22Rv1 (cell line): ENCODE measurements at regions not wholly inside any gene's neighbourhood (a gene's known extent, or its start where the extent isn't known, plus 50 kb on each side); places are given as distances from the start of the nearest gene placed in this dataset.

Source experiments
- H3K27ac ChIP-seq: fragments of 450-650 bp; 2 replicates; pipeline ENCODE4 v1.5.1; 2017
- ZFX ChIP-seq: fragments of 450-650 bp; IDR thresholded peaks from 2 replicates; pipeline ENCODE4 v1.6.1; 2017; ENCODE audit warnings: antibody characterized with exemption, borderline replicate concordance
- TF ChIP-seq, protein P1 (sequence below): fragments of 450-650 bp; IDR thresholded peaks from 2 replicates; pipeline ENCODE4 v1.5.1; 2017; ENCODE audit warnings: mild to moderate bottlenecking

GRCh38 chr6:78430521-78430920 lies 436.8 kb upstream of the IRAK1BP1 start:
- TF ChIP-seq, protein P1, sequence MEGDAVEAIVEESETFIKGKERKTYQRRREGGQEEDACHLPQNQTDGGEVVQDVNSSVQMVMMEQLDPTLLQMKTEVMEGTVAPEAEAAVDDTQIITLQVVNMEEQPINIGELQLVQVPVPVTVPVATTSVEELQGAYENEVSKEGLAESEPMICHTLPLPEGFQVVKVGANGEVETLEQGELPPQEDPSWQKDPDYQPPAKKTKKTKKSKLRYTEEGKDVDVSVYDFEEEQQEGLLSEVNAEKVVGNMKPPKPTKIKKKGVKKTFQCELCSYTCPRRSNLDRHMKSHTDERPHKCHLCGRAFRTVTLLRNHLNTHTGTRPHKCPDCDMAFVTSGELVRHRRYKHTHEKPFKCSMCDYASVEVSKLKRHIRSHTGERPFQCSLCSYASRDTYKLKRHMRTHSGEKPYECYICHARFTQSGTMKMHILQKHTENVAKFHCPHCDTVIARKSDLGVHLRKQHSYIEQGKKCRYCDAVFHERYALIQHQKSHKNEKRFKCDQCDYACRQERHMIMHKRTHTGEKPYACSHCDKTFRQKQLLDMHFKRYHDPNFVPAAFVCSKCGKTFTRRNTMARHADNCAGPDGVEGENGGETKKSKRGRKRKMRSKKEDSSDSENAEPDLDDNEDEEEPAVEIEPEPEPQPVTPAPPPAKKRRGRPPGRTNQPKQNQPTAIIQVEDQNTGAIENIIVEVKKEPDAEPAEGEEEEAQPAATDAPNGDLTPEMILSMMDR = no peak
- TF ChIP-seq ZFX = no peak
- no peak overlapping the region for H3K27ac ChIP-seq

- no peak overlapping the region for H3K27ac ChIP-seq
- TF ChIP-seq, protein P1 = no peak
- no peak for TF ChIP-seq ZFX
Observed at GRCh38 chr6:78435671-78436070, 431.7 kb upstream of the IRAK1BP1 start.

DNA sequence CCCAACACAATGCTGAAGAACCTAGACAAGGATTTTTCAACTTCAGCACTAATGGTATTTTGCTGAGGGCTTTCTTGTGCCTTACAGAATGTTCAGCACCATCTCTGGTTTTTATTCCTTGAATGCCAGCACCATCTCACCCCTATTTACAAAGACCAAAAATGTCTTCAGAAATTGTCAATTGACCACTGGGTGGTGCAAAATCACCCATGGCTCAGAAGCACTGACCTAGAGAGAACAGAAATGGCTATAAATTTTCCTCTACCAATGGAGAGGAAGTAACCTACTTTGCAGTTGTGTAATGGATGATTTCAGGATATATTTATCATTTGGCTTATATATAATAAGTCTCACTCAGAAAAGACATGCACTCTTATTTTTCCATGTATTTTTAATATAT lies 431.0 kb upstream of the IRAK1BP1 start:
- no peak overlapping the region for H3K27ac ChIP-seq
- TF ChIP-seq, protein P1 = peak; percentile 29; the same call in 1 of the 2 replicates
- TF ChIP-seq ZFX = no peak

GRCh38 chr6:78438135-78438534 lies 429.2 kb upstream of the IRAK1BP1 start:
- TF ChIP-seq, protein P1 = no peak
- no peak for TF ChIP-seq ZFX
- no peak overlapping the region for H3K27ac ChIP-seq

GRCh38 chr6:78460711-78461110 lies 406.6 kb upstream of the IRAK1BP1 start:
- no peak for TF ChIP-seq ZFX
- no peak overlapping the region for H3K27ac ChIP-seq

DNA sequence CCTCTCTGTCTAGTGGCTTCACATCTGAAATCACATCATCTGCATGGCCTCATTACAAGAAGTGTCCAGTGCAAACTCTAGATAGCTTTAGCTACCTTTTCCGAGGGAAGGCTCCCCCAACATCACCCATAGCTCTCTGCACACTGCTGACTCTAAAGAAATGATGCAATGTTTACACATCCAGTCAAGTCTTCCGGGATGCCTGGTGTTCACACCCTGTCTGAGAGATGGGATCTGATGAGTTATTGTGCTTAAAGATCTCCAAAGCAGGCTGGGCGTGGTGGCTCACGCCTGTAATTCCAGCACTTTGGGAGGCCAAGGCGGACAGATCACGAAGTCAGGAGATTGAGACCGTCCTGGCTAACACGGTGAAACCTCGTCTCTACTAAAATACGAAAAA lies 404.6 kb upstream of the IRAK1BP1 start:
- TF ChIP-seq, protein P1 = no peak
- no peak for TF ChIP-seq ZFX
- H3K27ac ChIP-seq = no peak overlapping the region

GRCh38 chr6:78465059-78465634 lies 402.2 kb upstream of the IRAK1BP1 start:
- no peak overlapping the region for H3K27ac ChIP-seq
- TF ChIP-seq, protein P1 = no peak
- no peak for TF ChIP-seq ZFX

DNA sequence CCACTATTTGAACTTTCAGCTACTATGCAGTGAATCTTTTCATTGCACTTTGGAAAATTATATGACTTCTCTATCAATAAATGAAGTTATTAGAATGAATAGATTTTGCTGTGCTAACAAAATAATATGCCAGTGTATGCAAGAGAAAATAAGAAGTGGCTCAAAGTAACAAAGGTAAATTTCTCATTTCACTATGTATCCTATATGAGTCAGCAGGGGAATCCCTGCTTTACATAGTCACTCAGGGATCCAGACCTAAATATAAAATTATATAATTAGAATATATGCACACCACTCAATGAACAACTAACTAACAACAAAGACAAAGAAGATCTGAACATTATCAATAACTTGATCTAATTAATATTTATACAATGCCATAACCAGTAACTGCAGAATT lies 390.8 kb upstream of the IRAK1BP1 start:
- no peak for TF ChIP-seq ZFX
- TF ChIP-seq, protein P1 = no peak

More for the DNA sequence above, 390.8 kb upstream of the IRAK1BP1 start:
- no peak overlapping the region for H3K27ac ChIP-seq
